ENCODE measurements at regions not wholly inside any gene's neighbourhood (a gene's known extent, or its start where the extent isn't known, plus 50 kb on each side); places are given as distances from the start of the nearest gene placed in this dataset.

DNA sequence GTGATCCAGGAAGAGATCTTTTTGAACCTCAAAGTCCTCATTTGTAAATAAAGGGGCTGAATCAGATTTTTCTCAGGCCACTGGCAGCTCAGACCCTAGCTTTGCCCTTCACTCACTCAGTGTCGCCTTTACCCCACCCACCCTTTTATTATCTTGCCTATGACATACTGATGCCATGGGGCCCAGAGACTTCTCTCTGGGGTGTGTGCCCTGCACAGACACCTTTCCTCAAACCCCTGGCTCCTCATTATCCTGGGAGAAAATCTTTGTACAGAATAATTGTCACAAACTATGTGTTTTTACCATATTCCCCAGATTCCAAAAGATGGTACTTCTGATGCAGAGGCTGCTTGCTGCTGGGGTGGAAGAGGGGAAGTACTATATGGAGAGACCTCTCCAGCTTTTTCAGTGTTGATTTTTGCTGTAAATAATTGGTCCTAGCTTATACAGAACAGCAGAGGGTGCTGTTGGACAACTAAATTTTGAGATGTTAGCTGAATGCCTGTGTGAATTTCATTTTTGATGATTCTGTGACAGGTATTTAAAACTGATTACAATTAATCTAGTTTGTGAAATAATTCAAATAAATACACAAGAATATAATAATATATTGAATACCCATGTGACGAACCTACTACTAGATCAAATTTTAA, 53.9 kb upstream of the DCD start:
- Mint-ChIP-seq H3K4me1 (no peaks in the 10 kb centered on the region), H3K36me3 (no peaks in the 10 kb centered on the region), H3K27ac (no peak overlapping the region), H3K9me3 (ENCODE audit: low read depth) (no peaks in the 10 kb centered on the region), H3K4me3 (no peak overlapping the region), H3K27me3 (peaks cover 19% of the 10 kb centered on the region)
- CTCF ChIA-PET, result interaction anchor here (0.5 to 3.9 kb wide), 26 partner anchors 9 to 980 kb away, joined by 3 to 39 read pairs (median 4); no protein-coding TSS in a partner anchor
- ATAC-seq (peak; percentile 51), DNase-seq (no peak)

DNA sequence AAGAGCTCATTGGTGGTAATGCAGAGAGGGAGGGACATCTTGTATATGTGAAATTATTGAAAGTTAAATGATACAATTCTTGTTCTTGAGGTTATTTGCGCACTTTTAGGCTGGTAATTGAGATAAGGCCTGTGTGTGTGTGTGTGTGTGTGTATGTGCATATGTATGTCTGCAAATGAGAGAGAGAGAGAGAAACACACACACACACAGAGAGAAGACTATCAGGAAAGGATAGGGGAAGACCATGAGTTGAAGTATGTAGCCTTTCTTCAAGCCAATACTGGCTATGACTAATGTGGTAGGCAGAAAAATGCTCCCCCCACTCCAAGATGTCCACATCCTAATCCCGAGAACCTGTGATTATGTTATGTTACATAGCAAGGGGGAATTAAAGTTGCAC, 52.7 kb upstream of the DCD start:
- peaks cover 26% of the 10 kb centered on the region for H3K27me3 Mint-ChIP-seq
- ATAC-seq, result no peak
- DNase-seq, result no peak
- no peak overlapping the region for H3K4me3 Mint-ChIP-seq
- H3K9me3 Mint-ChIP-seq (ENCODE audit: low read depth), result no peaks in the 10 kb centered on the region
- no peaks in the 10 kb centered on the region for H3K36me3 Mint-ChIP-seq
- no peaks in the 10 kb centered on the region for H3K4me1 Mint-ChIP-seq
- no peak overlapping the region for H3K27ac Mint-ChIP-seq
- CTCF ChIA-PET, result interaction anchor here (0.7 to 3.9 kb wide), 8 partner anchors 8 to 371 kb away, joined by 3 to 39 read pairs (median 5); partner anchors contain the start of gene TESPA1

DNA sequence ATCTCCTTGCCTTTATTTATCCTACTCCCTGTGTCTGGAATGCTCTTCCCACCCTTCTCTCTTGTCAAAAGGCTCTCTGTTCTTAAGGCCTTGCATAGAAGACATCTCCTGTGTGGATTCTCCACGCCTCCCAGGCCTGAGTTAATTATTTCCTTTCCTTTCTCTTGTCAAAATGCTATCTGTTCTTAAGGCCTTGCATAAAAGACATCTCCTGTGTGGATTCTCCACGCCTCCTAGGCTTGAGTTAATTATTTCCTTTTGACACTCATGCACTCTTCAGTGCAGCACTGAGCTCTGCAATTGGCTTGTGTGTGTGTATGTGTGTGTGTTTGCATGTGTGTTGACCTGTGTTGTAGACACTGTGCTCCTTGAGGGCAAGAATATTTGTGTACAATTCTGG, 52.1 kb upstream of the DCD start:
- Mint-ChIP-seq H3K9me3 (ENCODE audit: low read depth) (no peaks in the 10 kb centered on the region), H3K27me3 (peaks cover 26% of the 10 kb centered on the region), H3K4me3 (no peak overlapping the region), H3K27ac (no peak overlapping the region), H3K4me1 (no peaks in the 10 kb centered on the region), H3K36me3 (no peaks in the 10 kb centered on the region)
- DNase-seq (no peak), ATAC-seq (no peak)
- CTCF ChIA-PET, result interaction anchor here (1.0 to 3.9 kb wide), 4 partner anchors 49 to 372 kb away, joined by 3 to 39 read pairs (median 8); no protein-coding TSS in a partner anchor

All from activated CD8-positive, alpha-beta memory T cell treated with anti-CD3 and anti-CD28 coated beads, Interleukin-2, amount 10 ng/mL, durations not matched to agents 7 days and 5 days (primary cell).